ENCODE measurements at regions not wholly inside any gene's neighbourhood (a gene's known extent, or its start where the extent isn't known, plus 50 kb on each side); places are given as distances from the start of the nearest gene placed in this dataset.
"Not testable (repeated sequence)": the region's sequence is repeated elsewhere in the genome, so short reads cannot be mapped to it uniquely, and the experiment has no call there.

GRCh38 chr1:102699524-102699923 is 408.8 kb downstream of the COL11A1 start:
- TF ChIP-seq CTCF (IDR thresholded peaks at IDR 0.05): no peak
- peaks cover 12% of the 10 kb centered on the region for H3K27me3 Mint-ChIP-seq (ENCODE audit: low read depth)
- H3K27ac Mint-ChIP-seq (ENCODE audit: unreplicated experiment): no peak overlapping the region
- H3K4me1 Mint-ChIP-seq (ENCODE audit: low read depth): no peaks in the 10 kb centered on the region
- DNase-seq (ENCODE audit: low spot score): no peak
- no peak overlapping the region for H3K4me3 Mint-ChIP-seq (ENCODE audit: unreplicated experiment)
- peaks cover 5% of the 10 kb centered on the region for H3K9me3 Mint-ChIP-seq (ENCODE audit: low read depth)
- no peaks in the 10 kb centered on the region for H3K36me3 Mint-ChIP-seq (ENCODE audit: low read depth)

- TF ChIP-seq CTCF (IDR thresholded peaks at IDR 0.05): no peak
- Mint-ChIP-seq H3K9me3 (ENCODE audit: low read depth) (peaks cover 17% of the 10 kb centered on the region), H3K4me1 (ENCODE audit: low read depth) (no peaks in the 10 kb centered on the region), H3K27ac (ENCODE audit: unreplicated experiment) (no peak overlapping the region), H3K27me3 (ENCODE audit: low read depth) (peaks cover 17% of the 10 kb centered on the region), H3K4me3 (ENCODE audit: unreplicated experiment) (no peak overlapping the region), H3K36me3 (ENCODE audit: low read depth) (no peaks in the 10 kb centered on the region)
- DNase-seq (ENCODE audit: low spot score): no peak
Measured at GRCh38 chr1:102693345-102693744, 415.0 kb downstream of the COL11A1 start.

GRCh38 chr1:102691592-102692090 is 416.7 kb downstream of the COL11A1 start:
- Mint-ChIP-seq H3K4me1 (ENCODE audit: low read depth) (no peaks in the 10 kb centered on the region), H3K27me3 (ENCODE audit: low read depth) (peaks cover 18% of the 10 kb centered on the region), H3K27ac (ENCODE audit: unreplicated experiment) (no peak overlapping the region), H3K9me3 (ENCODE audit: low read depth) (peaks cover 17% of the 10 kb centered on the region), H3K36me3 (ENCODE audit: low read depth) (no peaks in the 10 kb centered on the region), H3K4me3 (ENCODE audit: unreplicated experiment) (no peak overlapping the region)
- no peak for DNase-seq (ENCODE audit: low spot score)
- no peak for TF ChIP-seq CTCF (IDR thresholded peaks at IDR 0.05)

- no peak for TF ChIP-seq CTCF (IDR thresholded peaks at IDR 0.05)
- Mint-ChIP-seq H3K9me3 (ENCODE audit: low read depth) (peaks cover 5% of the 10 kb centered on the region), H3K27ac (ENCODE audit: unreplicated experiment) (no peak overlapping the region), H3K4me1 (ENCODE audit: low read depth) (no peaks in the 10 kb centered on the region), H3K4me3 (ENCODE audit: unreplicated experiment) (no peak overlapping the region), H3K27me3 (ENCODE audit: low read depth) (peaks cover 15% of the 10 kb centered on the region), H3K36me3 (ENCODE audit: low read depth) (no peaks in the 10 kb centered on the region)
- no peak for DNase-seq (ENCODE audit: low spot score)
Measured at GRCh38 chr1:102687383-102687782, 420.9 kb downstream of the COL11A1 start.

- no peak for DNase-seq (ENCODE audit: low spot score)
- no peaks in the 10 kb centered on the region for H3K4me1 Mint-ChIP-seq (ENCODE audit: low read depth)
Measured at GRCh38 chr1:102661481-102661880, 446.8 kb downstream of the COL11A1 start.

GRCh38 chr1:102659876-102660483 is 448.3 kb downstream of the COL11A1 start:
- H3K27me3 Mint-ChIP-seq (ENCODE audit: low read depth); H3K36me3 Mint-ChIP-seq (ENCODE audit: low read depth); H3K27ac Mint-ChIP-seq (ENCODE audit: unreplicated experiment); H3K4me1 Mint-ChIP-seq (ENCODE audit: low read depth); DNase-seq (ENCODE audit: low spot score); H3K4me3 Mint-ChIP-seq (ENCODE audit: unreplicated experiment); H3K9me3 Mint-ChIP-seq (ENCODE audit: low read depth): not testable (repeated sequence)

More at GRCh38 chr1:102661481-102661880, 446.8 kb downstream of the COL11A1 start:
- H3K4me3 Mint-ChIP-seq (ENCODE audit: unreplicated experiment): no peak overlapping the region
- H3K27ac Mint-ChIP-seq (ENCODE audit: unreplicated experiment): no peak overlapping the region
- no peak for TF ChIP-seq CTCF (IDR thresholded peaks at IDR 0.05)
- H3K9me3 Mint-ChIP-seq (ENCODE audit: low read depth): no peaks in the 10 kb centered on the region
- no peaks in the 10 kb centered on the region for H3K36me3 Mint-ChIP-seq (ENCODE audit: low read depth)
- peaks cover 2% of the 10 kb centered on the region for H3K27me3 Mint-ChIP-seq (ENCODE audit: low read depth)

All from chondrocyte (in vitro differentiated cells).